CD4-positive, alpha-beta memory T cell (primary cell): ENCODE measurements at regions not wholly inside any gene's neighbourhood (a gene's known extent, or its start where the extent isn't known, plus 50 kb on each side); places are given as distances from the start of the nearest gene placed in this dataset.
A peak's percentile ranks its signal among the peaks of the same experiment; 100 is the strongest.

Experiments
- CTCF ChIA-PET: fragments of 350-600 bp; sonication (Branson Sonifier 250); formaldehyde crosslinking; loops from one replicate; lab custom pipeline; 2021; ENCODE audit warnings: inconsistent platforms; ENCODE audit not compliant: partially characterized antibody; lab: Charles Lee
- POLR2A ChIA-PET: fragments of 350-600 bp; sonication (Branson Sonifier 250); formaldehyde crosslinking; loops from one replicate; lab custom pipeline; 2021; ENCODE audit not compliant: partially characterized antibody; lab: Charles Lee
- DNase-seq, 5 donors: peaks; one replicate each; pipeline versions ENCODE4 v3.0.0 to v3.0.0-alpha.2; 2020 to 2022; ENCODE audit warnings: mixed read lengths in 1 of 5
- H3K27ac ChIP-seq: one replicate; pipeline ENCODE4 v1.7.0; 2013; ENCODE audit warnings: low read depth, low read length
- H3K27me3 ChIP-seq: 2 replicates; pipeline ENCODE4 v1.7.0; 2013; ENCODE audit warnings: mild to moderate bottlenecking, low read length, moderate library complexity; ENCODE audit not compliant: insufficient read depth
- H3K36me3 ChIP-seq: 2 replicates; pipeline ENCODE4 v1.7.0; 2013; ENCODE audit warnings: mild to moderate bottlenecking, low read length, moderate library complexity; ENCODE audit not compliant: insufficient read depth
- H3K4me1 ChIP-seq: 2 replicates; pipeline ENCODE4 v1.7.0; 2013; ENCODE audit warnings: mild to moderate bottlenecking, low read length, moderate library complexity; ENCODE audit not compliant: insufficient read depth
- H3K4me3 ChIP-seq, 2 donors: one replicate each; pipeline ENCODE4 v1.7.0; 2013; ENCODE audit warnings: low read length in 2 of 2, mild to moderate bottlenecking in 1 of 2
- H3K9me3 ChIP-seq, 2 donors: one replicate each; pipeline ENCODE4 v1.7.0; 2013; ENCODE audit warnings: low read length in 2 of 2, control low read depth in 1 of 2; ENCODE audit not compliant: control insufficient read depth in 1 of 2
- H3K27ac Mint-ChIP-seq, 7 donors: one replicate each; pipeline ENCODE4 v1.8.0; 2020 to 2021; ENCODE audit warnings: mixed read lengths in 7 of 7, mild to moderate bottlenecking in 6 of 7, inconsistent platforms in 3 of 7, moderate library complexity in 3 of 7
- H3K27me3 Mint-ChIP-seq, 2 donors: one replicate each; pipeline ENCODE4 v1.8.0; 2020 to 2021; ENCODE audit warnings: mixed read lengths in 2 of 2
- H3K36me3 Mint-ChIP-seq, 2 donors: one replicate each; pipeline ENCODE4 v1.8.0; 2020 to 2021; ENCODE audit warnings: mixed read lengths in 2 of 2, inconsistent platforms in 1 of 2, mild to moderate bottlenecking in 1 of 2
- H3K4me1 Mint-ChIP-seq, 4 donors: one replicate each; pipeline ENCODE4 v1.8.0; 2020 to 2021; ENCODE audit warnings: mixed read lengths in 4 of 4, mild to moderate bottlenecking in 1 of 4
- H3K4me3 Mint-ChIP-seq, 8 donors: one replicate each; pipeline ENCODE4 v1.8.0; 2020 to 2021; ENCODE audit warnings: mixed read lengths in 8 of 8, mild to moderate bottlenecking in 7 of 8, moderate library complexity in 6 of 8, inconsistent platforms in 3 of 8
- H3K9me3 Mint-ChIP-seq, 8 donors: one replicate each; pipeline ENCODE4 v1.8.0; 2020 to 2021; ENCODE audit warnings: mixed read lengths in 8 of 8, mild to moderate bottlenecking in 5 of 8, inconsistent platforms in 3 of 8, moderate library complexity in 1 of 8
- intact Hi-C: fragments of 100-400 bp; cut with micrococcal nuclease; formaldehyde crosslinking; loops from one replicate; pipeline ENCODE4 v1.15.1; 2023

DNA sequence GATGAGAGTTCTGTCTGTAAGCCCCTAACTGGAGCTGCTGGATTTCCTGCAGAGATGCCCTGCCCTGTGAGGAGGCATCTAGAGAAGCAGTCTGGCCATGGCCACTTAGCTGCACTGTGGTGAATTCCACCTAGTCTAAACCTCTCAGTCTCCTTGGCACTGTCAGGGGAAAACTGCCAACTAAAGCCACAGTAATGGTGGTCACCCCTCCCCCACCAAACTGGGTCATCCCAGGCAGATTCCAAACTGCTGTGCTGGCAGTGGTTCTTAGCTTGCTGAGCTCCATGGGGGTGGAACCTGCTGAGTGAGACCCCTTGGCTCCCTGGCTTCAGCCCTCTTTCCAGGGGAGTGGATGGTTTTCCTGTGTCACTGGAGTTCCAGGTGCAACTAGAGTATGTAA lies 740.6 kb downstream of the RWDD3 start:
- ChIA-PET POLR2A (no interaction called here), CTCF (no interaction called here)
- Histone ChIP-seq H3K4me1 (no peaks in the 10 kb centered on the region), H3K27me3 (no peaks in the 10 kb centered on the region), H3K36me3 (no peaks in the 10 kb centered on the region), H3K27ac (no peak overlapping the region), H3K4me3 (no peak overlapping the region), H3K9me3 (no peaks in the 10 kb centered on the region)
- no peak for DNase-seq
- no peaks in the 10 kb centered on the region for H3K4me1 Mint-ChIP-seq
- intact Hi-C loops: no loop called here
- H3K36me3 Mint-ChIP-seq: no peaks in the 10 kb centered on the region
- peaks cover 0 to 18% (median 9%) of the 10 kb centered on the region in 8 donors for H3K9me3 Mint-ChIP-seq
- H3K27me3 Mint-ChIP-seq: no peaks in the 10 kb centered on the region
- no peak overlapping the region for H3K27ac Mint-ChIP-seq
- H3K4me3 Mint-ChIP-seq: no peak overlapping the region

DNA sequence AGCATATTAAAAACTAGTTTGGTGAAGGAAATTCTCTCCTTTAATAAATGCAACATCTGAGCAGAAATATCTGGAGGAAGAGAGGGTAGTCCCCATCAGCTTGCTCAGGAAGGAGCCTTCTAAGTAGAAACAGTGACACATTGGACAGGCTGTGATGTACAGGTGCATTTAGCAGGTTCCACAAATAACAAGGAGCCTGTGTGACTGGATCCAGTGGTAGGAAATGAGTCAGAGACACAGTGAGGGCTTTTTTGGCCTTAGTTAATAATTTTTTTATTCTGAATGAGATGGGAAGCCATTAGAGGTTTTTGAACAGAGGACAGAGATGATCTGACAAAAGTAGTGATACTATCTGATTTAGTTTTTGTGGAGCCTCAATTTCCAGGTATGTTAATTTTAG lies 738.9 kb upstream of the PTBP2 start:
- Mint-ChIP-seq H3K9me3 (peaks cover 0 to 4% (median 3%) of the 10 kb centered on the region in 8 donors), H3K27me3 (no peaks in the 10 kb centered on the region), H3K4me1 (no peaks in the 10 kb centered on the region), H3K27ac (no peak overlapping the region), H3K4me3 (no peak overlapping the region), H3K36me3 (no peaks in the 10 kb centered on the region)
- no peak for DNase-seq
- Histone ChIP-seq H3K36me3 (no peaks in the 10 kb centered on the region), H3K27me3 (no peaks in the 10 kb centered on the region), H3K4me1 (no peaks in the 10 kb centered on the region), H3K4me3 (no peak overlapping the region), H3K27ac (no peak overlapping the region), H3K9me3 (no peaks in the 10 kb centered on the region)
- intact Hi-C loops: no loop called here
- CTCF ChIA-PET: no interaction called here
- POLR2A ChIA-PET: no interaction called here

DNA sequence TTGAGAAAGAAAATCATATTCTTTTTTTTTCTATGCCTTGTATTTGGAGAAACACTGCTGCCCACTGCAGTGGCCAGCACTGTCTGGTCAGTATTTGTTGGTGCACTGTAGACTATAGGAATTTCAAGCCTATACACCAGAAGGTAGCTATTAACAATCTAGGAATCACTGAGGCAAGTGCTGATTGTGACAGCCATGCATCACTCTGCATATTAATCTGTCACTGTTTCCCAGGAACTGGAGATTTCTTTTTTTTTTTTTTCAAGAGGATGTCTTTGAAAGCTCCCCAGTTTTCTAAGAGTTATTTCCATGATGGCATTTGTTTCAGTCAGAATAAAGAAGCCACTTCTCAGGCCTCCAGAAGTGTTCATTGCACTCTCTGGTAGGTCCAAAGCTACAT lies 737.8 kb upstream of the PTBP2 start:
- Histone ChIP-seq H3K36me3 (no peaks in the 10 kb centered on the region), H3K4me1 (no peaks in the 10 kb centered on the region), H3K27me3 (no peaks in the 10 kb centered on the region), H3K27ac (no peak overlapping the region), H3K9me3 (no peaks in the 10 kb centered on the region), H3K4me3 (no peak overlapping the region)
- intact Hi-C loops: no loop called here
- DNase-seq: no peak
- no peaks in the 10 kb centered on the region for H3K27me3 Mint-ChIP-seq
- no peak overlapping the region for H3K27ac Mint-ChIP-seq
- H3K9me3 Mint-ChIP-seq: peaks cover 0 to 4% (median 3%) of the 10 kb centered on the region in 8 donors
- ChIA-PET CTCF (no interaction called here), POLR2A (no interaction called here)
- no peaks in the 10 kb centered on the region for H3K36me3 Mint-ChIP-seq
- H3K4me1 Mint-ChIP-seq: no peaks in the 10 kb centered on the region
- no peak overlapping the region for H3K4me3 Mint-ChIP-seq

DNA sequence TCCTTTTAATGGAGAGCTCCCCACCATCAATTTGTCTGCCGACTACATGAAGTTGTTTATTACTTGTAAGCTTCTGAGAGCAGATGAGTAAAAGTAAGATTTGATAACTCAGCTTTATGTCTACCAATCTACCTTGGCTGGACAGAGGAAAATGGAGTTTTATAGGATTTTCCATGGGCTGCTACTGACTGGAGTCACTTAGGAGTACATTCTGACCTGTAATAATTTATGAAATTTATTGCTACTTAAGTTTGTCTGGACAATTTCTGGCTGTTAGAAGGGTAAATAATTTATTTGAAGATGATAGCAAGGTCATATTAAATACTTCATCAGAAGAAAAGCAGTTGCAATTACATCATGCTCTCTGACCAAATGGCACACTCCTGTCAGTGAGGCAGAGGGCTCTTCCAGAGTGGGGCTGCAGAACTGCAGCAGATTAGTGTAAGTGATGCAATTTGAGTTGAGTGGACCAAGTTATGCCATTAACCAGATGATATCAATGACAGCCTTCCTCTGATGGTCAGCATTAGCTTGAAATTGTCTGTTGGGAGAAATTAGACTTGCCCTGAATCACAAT lies 736.7 kb upstream of the PTBP2 start:
- Histone ChIP-seq H3K9me3 (no peaks in the 10 kb centered on the region), H3K27ac (no peak overlapping the region), H3K4me3 (no peak overlapping the region), H3K4me1 (no peaks in the 10 kb centered on the region), H3K27me3 (no peaks in the 10 kb centered on the region), H3K36me3 (no peaks in the 10 kb centered on the region)
- no peak overlapping the region for H3K27ac Mint-ChIP-seq
- no peak for DNase-seq
- POLR2A ChIA-PET: no interaction called here
- H3K36me3 Mint-ChIP-seq: no peaks in the 10 kb centered on the region
- CTCF ChIA-PET: no interaction called here
- H3K9me3 Mint-ChIP-seq: peaks cover 0 to 6% (median 3%) of the 10 kb centered on the region in 8 donors
- intact Hi-C loops: no loop called here
- H3K4me3 Mint-ChIP-seq: no peak overlapping the region
- no peaks in the 10 kb centered on the region for H3K27me3 Mint-ChIP-seq
- no peaks in the 10 kb centered on the region for H3K4me1 Mint-ChIP-seq

DNA sequence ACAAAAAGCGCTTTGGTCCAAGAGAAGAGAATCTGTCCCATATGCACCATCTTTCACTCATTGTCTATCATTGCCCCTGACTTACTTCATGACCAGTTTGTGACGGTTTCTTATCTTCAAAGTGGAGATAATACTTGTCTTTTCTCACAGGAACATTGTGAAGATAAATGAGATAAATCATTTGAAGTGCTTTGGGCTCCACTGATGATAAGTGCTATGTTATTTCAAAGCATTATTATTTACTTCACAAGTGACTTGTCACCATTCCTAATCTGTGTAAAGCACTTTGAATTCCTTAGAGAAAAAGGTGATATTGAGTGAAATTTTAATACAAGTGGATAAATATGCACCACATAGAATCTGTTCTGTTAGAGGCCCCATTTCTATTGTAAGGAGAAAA lies 731.6 kb upstream of the PTBP2 start:
- POLR2A ChIA-PET: no interaction called here
- Histone ChIP-seq H3K27me3 (no peaks in the 10 kb centered on the region), H3K4me3 (no peak overlapping the region), H3K9me3 (no peaks in the 10 kb centered on the region), H3K27ac (no peak overlapping the region), H3K4me1 (no peaks in the 10 kb centered on the region), H3K36me3 (no peaks in the 10 kb centered on the region)
- H3K27me3 Mint-ChIP-seq: no peaks in the 10 kb centered on the region
- no peak overlapping the region for H3K4me3 Mint-ChIP-seq
- no peak for DNase-seq
- no peaks in the 10 kb centered on the region for H3K36me3 Mint-ChIP-seq
- intact Hi-C loops: no loop called here
- no peak overlapping the region for H3K27ac Mint-ChIP-seq
- CTCF ChIA-PET: no interaction called here
- H3K9me3 Mint-ChIP-seq: peaks cover 0 to 6% (median 0%) of the 10 kb centered on the region in 8 donors
- peaks cover 0 to 3% (median 2%) of the 10 kb centered on the region in 4 donors for H3K4me1 Mint-ChIP-seq

DNA sequence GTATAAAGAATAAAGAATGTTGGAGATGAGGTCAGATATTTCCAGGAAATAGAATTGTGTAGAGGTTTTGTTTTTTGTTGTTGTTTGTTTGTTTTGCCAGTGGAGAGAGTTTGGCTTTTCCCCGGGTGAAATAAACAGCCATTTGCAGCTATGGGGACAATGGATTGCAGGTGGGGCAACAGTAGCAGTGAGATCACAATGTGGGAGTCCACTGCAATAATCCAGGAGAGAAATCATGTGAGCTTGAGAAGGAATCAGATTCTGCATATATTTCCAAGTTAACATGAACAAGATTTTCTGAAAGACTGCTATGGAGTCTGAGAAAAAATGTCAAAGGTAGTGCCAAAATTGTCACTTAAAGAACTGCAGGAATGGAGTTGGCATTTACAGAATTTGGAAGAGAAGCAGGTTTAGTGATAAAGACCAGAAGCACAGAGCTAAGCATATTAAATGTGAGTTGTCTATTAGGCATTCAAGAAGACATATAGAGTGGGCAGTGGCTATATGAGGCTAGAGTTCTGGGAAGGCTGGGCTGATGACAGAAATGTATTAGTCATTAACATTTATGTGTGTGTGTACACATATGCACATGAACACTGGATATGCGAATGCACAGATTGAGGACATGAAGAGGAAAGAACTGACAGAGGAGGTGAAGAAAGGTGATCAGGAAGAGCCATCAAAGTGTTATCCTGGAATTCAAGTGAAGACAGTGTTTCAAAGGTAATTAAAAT lies 729.6 kb upstream of the PTBP2 start:
- H3K27me3 ChIP-seq: no peaks in the 10 kb centered on the region
- H3K4me1 Mint-ChIP-seq: peaks cover 0 to 4% (median 3%) of the 10 kb centered on the region in 4 donors
- peak overlapping the region in 1 of 7 donors; percentile 53 for H3K27ac Mint-ChIP-seq
- no peak for DNase-seq
- H3K4me3 ChIP-seq: no peak overlapping the region
- no peak overlapping the region for H3K4me3 Mint-ChIP-seq
- POLR2A ChIA-PET: no interaction called here
- H3K27ac ChIP-seq: no peak overlapping the region
- CTCF ChIA-PET: no interaction called here
- no peaks in the 10 kb centered on the region for H3K36me3 Mint-ChIP-seq
- H3K9me3 Mint-ChIP-seq: peaks cover 0 to 7% (median 1%) of the 10 kb centered on the region in 8 donors
- no peaks in the 10 kb centered on the region for H3K9me3 ChIP-seq
- no peaks in the 10 kb centered on the region for H3K36me3 ChIP-seq
- H3K4me1 ChIP-seq: no peaks in the 10 kb centered on the region
- intact Hi-C loops: no loop called here
- H3K27me3 Mint-ChIP-seq: no peaks in the 10 kb centered on the region

DNA sequence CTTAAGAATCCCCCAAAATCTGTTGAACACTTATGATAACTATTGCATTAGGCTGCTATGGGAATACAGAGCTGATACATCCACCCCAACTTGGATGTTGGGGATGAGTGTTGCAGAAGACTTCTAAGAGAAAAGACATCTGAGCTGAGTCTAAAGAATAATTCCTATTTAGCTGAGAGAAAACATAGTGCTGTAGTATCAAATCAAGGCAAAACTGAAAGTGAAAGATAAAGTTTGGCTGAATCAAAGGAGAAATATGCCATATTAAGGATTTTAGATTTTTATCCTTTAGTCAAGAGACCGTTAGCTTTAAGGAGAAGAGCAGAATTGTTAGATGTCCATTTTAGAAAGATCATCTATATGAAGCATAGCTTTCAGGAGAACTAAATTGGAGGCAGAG lies 726.9 kb upstream of the PTBP2 start:
- Mint-ChIP-seq H3K4me3 (peak overlapping the region in 6 of 8 donors; percentile 8 to 69 (median 50)), H3K27ac (no peak overlapping the region)
- POLR2A ChIA-PET: no interaction called here

More for the DNA sequence above, 726.9 kb upstream of the PTBP2 start:
- H3K36me3 ChIP-seq: no peaks in the 10 kb centered on the region
- no peaks in the 10 kb centered on the region for H3K9me3 ChIP-seq
- Mint-ChIP-seq H3K36me3 (no peaks in the 10 kb centered on the region), H3K9me3 (peaks cover 0 to 8% (median 0%) of the 10 kb centered on the region in 8 donors), H3K4me1 (peaks cover 0 to 4% (median 3%) of the 10 kb centered on the region in 4 donors), H3K27me3 (no peaks in the 10 kb centered on the region)
- H3K27ac ChIP-seq: no peak overlapping the region
- intact Hi-C loops: no loop called here
- no peak for DNase-seq
- no peaks in the 10 kb centered on the region for H3K4me1 ChIP-seq
- H3K27me3 ChIP-seq: no peaks in the 10 kb centered on the region
- no peak overlapping the region for H3K4me3 ChIP-seq
- CTCF ChIA-PET: no interaction called here
